Anterior cingulate cortex (tissue), 58 donors: ENCODE measurements at regions not wholly inside any gene's neighbourhood (a gene's known extent, or its start where the extent isn't known, plus 50 kb on each side); places are given as distances from the start of the nearest gene placed in this dataset.
A peak's percentile ranks its signal among the peaks of the same experiment; 100 is the strongest.
"Not testable (repeated sequence)": the region's sequence is repeated elsewhere in the genome, so short reads cannot be mapped to it uniquely, and the experiment has no call there.

ENCODE experiments used
- DNase-seq, 58 donors: peaks; one replicate each; lab custom pipeline; 2025; lab: John Stamatoyannopoulos, UW

GRCh38 chr2:12926641-12927040 lies 209.9 kb downstream of the TRIB2 start:
- not testable (repeated sequence) for DNase-seq

- DNase-seq, result peak in 2 of 58 donors; percentile 32 to 44
These were observed 211.6 kb downstream of the TRIB2 start for GRCh38 chr2:12928197-12928774.

- DNase-seq, result no peak
These were observed 212.2 kb downstream of the TRIB2 start for GRCh38 chr2:12928775-12929401.

- DNase-seq, result no peak
These were observed 213.0 kb downstream of the TRIB2 start for GRCh38 chr2:12929758-12930157.

- DNase-seq, result no peak
These were observed 213.7 kb downstream of the TRIB2 start for GRCh38 chr2:12930391-12930790.

- peak in 4 of 58 donors; percentile 9 to 47 (median 14) for DNase-seq
These were observed 214.6 kb downstream of the TRIB2 start for GRCh38 chr2:12931186-12931844.

- no peak for DNase-seq
These were observed 215.5 kb downstream of the TRIB2 start for GRCh38 chr2:12932192-12932591.

- DNase-seq, result no peak
These were observed 217.5 kb downstream of the TRIB2 start for GRCh38 chr2:12934146-12934756.

GRCh38 chr2:12935222-12935621 lies 218.5 kb downstream of the TRIB2 start:
- DNase-seq, result peak in 3 of 58 donors; percentile 21 to 45 (median 29)

- peak in 1 of 58 donors; percentile 7 for DNase-seq
These were observed 219.1 kb downstream of the TRIB2 start for GRCh38 chr2:12935796-12936195.

GRCh38 chr2:12941203-12941602 lies 224.5 kb downstream of the TRIB2 start:
- no peak for DNase-seq

GRCh38 chr2:12948231-12948960 lies 231.7 kb downstream of the TRIB2 start:
- DNase-seq, result no peak

GRCh38 chr2:12948961-12949353 lies 232.2 kb downstream of the TRIB2 start:
- DNase-seq, result no peak

GRCh38 chr2:12949406-12949805 lies 232.7 kb downstream of the TRIB2 start:
- no peak for DNase-seq

GRCh38 chr2:12950174-12950573 lies 233.4 kb downstream of the TRIB2 start:
- no peak for DNase-seq

- no peak for DNase-seq
These were observed 234.4 kb downstream of the TRIB2 start for GRCh38 chr2:12950957-12951656.

- DNase-seq, result no peak
These were observed 234.9 kb downstream of the TRIB2 start for GRCh38 chr2:12951657-12951973.

- no peak for DNase-seq
These were observed 236.9 kb downstream of the TRIB2 start for GRCh38 chr2:12953596-12953995.

GRCh38 chr2:12955864-12956263 lies 239.1 kb downstream of the TRIB2 start:
- DNase-seq, result no peak

- DNase-seq, result no peak
These were observed 240.5 kb downstream of the TRIB2 start for GRCh38 chr2:12957251-12957650.
